GM10266 (cell line): ENCODE measurements at regions not wholly inside any gene's neighbourhood (a gene's known extent, or its start where the extent isn't known, plus 50 kb on each side); places are given as distances from the start of the nearest gene placed in this dataset.
A peak's percentile ranks its signal among the peaks of the same experiment; 100 is the strongest.

Experiments used
- DNase-seq: peaks from one replicate; pipeline ENCODE4 v3.0.0; 2012; ENCODE audit errors: extremely low spot score
- CTCF ChIP-seq: IDR thresholded peaks from 2 replicates; pipeline ENCODE4 v1.5.1; 2012; ENCODE audit warnings: mild to moderate bottlenecking, low read depth; ENCODE audit not compliant: control insufficient read depth, insufficient read depth; ENCODE audit errors: missing control alignments

GRCh38 chr4:17328141-17328815, 183.6 kb downstream of the QDPR start:
- no peak for DNase-seq
- TF ChIP-seq CTCF = no peak

GRCh38 chr4:17327591-17327990, 184.3 kb downstream of the QDPR start:
- DNase-seq = no peak
- TF ChIP-seq CTCF = no peak

- TF ChIP-seq CTCF = no peak
- no peak for DNase-seq
Measured at GRCh38 chr4:17326756-17327155, 185.1 kb downstream of the QDPR start.

GRCh38 chr4:17325098-17325497, 186.8 kb downstream of the QDPR start:
- DNase-seq = no peak
- no peak for TF ChIP-seq CTCF

GRCh38 chr4:17324386-17324830, 187.5 kb downstream of the QDPR start:
- TF ChIP-seq CTCF = peak; percentile 51
- DNase-seq = peak; percentile 35

GRCh38 chr4:17323554-17324385, 188.1 kb downstream of the QDPR start:
- no peak for DNase-seq
- TF ChIP-seq CTCF = no peak

GRCh38 chr4:17322514-17322913, 189.4 kb downstream of the QDPR start:
- no peak for DNase-seq
- TF ChIP-seq CTCF = no peak
